SKM-1 (cell line): ENCODE measurements at regions not wholly inside any gene's neighbourhood (a gene's known extent, or its start where the extent isn't known, plus 50 kb on each side); places are given as distances from the start of the nearest gene placed in this dataset.

ENCODE experiments used
- DNase-seq: peaks from one replicate; lab custom pipeline; 2025; ENCODE audit not compliant: unreplicated experiment; lab: John Stamatoyannopoulos, UW

GRCh38 chr5:155193483-155194107 lies 180.0 kb downstream of the KIF4B start:
- no peak for DNase-seq

GRCh38 chr5:155200608-155201007 lies 187.1 kb downstream of the KIF4B start:
- DNase-seq = no peak

GRCh38 chr5:155211764-155212163 lies 198.2 kb downstream of the KIF4B start:
- DNase-seq = no peak

- no peak for DNase-seq
Observed at GRCh38 chr5:155222393-155222792, 208.8 kb downstream of the KIF4B start.

- DNase-seq = no peak
Observed at GRCh38 chr5:155229135-155229534, 215.6 kb downstream of the KIF4B start.

- DNase-seq = no peak
Observed at GRCh38 chr5:155239803-155240202, 226.2 kb downstream of the KIF4B start.

GRCh38 chr5:155250596-155250995 lies 237.0 kb downstream of the KIF4B start:
- no peak for DNase-seq

GRCh38 chr5:155252025-155252424 lies 238.5 kb downstream of the KIF4B start:
- DNase-seq = no peak

GRCh38 chr5:155252717-155253116 lies 239.2 kb downstream of the KIF4B start:
- DNase-seq = no peak

- DNase-seq = no peak
Observed at GRCh38 chr5:155254399-155254798, 240.8 kb downstream of the KIF4B start.

GRCh38 chr5:155258161-155258560 lies 244.6 kb downstream of the KIF4B start:
- DNase-seq = no peak

GRCh38 chr5:155259648-155260047 lies 246.1 kb downstream of the KIF4B start:
- no peak for DNase-seq

GRCh38 chr5:155260798-155261197 lies 247.2 kb downstream of the KIF4B start:
- peak; percentile 15 for DNase-seq

- no peak for DNase-seq
Observed at GRCh38 chr5:155263381-155263780, 249.8 kb downstream of the KIF4B start.

- DNase-seq = no peak
Observed at GRCh38 chr5:155264809-155265208, 251.3 kb downstream of the KIF4B start.

- DNase-seq = no peak
Observed at GRCh38 chr5:155268770-155269425, 255.3 kb downstream of the KIF4B start.

- DNase-seq = no peak
Observed at GRCh38 chr5:155270725-155271124, 257.2 kb downstream of the KIF4B start.

GRCh38 chr5:155274484-155274883 lies 260.9 kb downstream of the KIF4B start:
- no peak for DNase-seq

GRCh38 chr5:155275222-155275621 lies 261.7 kb downstream of the KIF4B start:
- no peak for DNase-seq

GRCh38 chr5:155276231-155276630 lies 262.7 kb downstream of the KIF4B start:
- DNase-seq = no peak

GRCh38 chr5:155278532-155278931 lies 265.0 kb downstream of the KIF4B start:
- no peak for DNase-seq

- DNase-seq = no peak
Observed at GRCh38 chr5:155282503-155283107, 269.1 kb downstream of the KIF4B start.
